Right lobe of liver (tissue), 6 donors: ENCODE measurements at regions not wholly inside any gene's neighbourhood (a gene's known extent, or its start where the extent isn't known, plus 50 kb on each side); places are given as distances from the start of the nearest gene placed in this dataset.

ENCODE experiments used
- ATAC-seq, 4 donors: fragments of 200-7000 bp; cut with Tn5 transposase; one replicate each; pipeline ENCODE4 v1.9.1; 2020; ENCODE audit warnings: mild to moderate bottlenecking in 4 of 4, moderate library complexity in 4 of 4
- DNase-seq, 3 donors: peaks; one replicate each; pipeline ENCODE4 v3.0.0-alpha.2; 2020
- H3K27ac ChIP-seq, 3 donors: fragments of 200-600 bp; one replicate each; pipeline ENCODE4 v1.8.0; 2022
- H3K27me3 ChIP-seq, 2 donors: fragments of 200-600 bp; one replicate each; pipeline ENCODE4 v1.8.0; 2022
- H3K36me3 ChIP-seq, 4 donors: fragments of 200-600 bp; sonication (generic) in 1 of 4; one replicate each; pipeline versions ENCODE4 v1.5.1 to v1.8.0; 2017 to 2022; ENCODE audit warnings: control low read depth in 1 of 4
- H3K4me1 ChIP-seq, 4 donors: fragments of 200-600 bp; sonication (generic) in 1 of 4; one replicate each; pipeline versions ENCODE4 v1.5.1 to v1.8.0; 2017 to 2022; ENCODE audit warnings: control low read depth in 1 of 4
- H3K4me3 ChIP-seq, 3 donors: fragments of 200-600 bp; one replicate each; pipeline ENCODE4 v1.8.0; 2022
- H3K9me3 ChIP-seq, 4 donors: fragments of 200-600 bp; sonication (generic) in 1 of 4; one replicate each; pipeline versions ENCODE4 v1.5.1 to v1.8.0; 2017 to 2022; ENCODE audit warnings: control low read depth in 1 of 4
- POLR2A ChIP-seq: fragments of 450-650 bp; IDR thresholded peaks from one replicate; pipeline ENCODE4 v1.6.1; 2017; ENCODE audit warnings: antibody characterized with exemption, mild to moderate bottlenecking
- WGBS: methylation state at CpG from one replicate; pipeline ENCODE4 v1.1.6; 2018; ENCODE audit warnings: low coverage, low lambda C conversion rate; ENCODE audit not compliant: insufficient coverage; ENCODE audit errors: missing lambda C conversion rate; 5-methylcytosine and 5-hydroxymethylcytosine counted together
- intact Hi-C, 2 donors: fragments of 100-400 bp; cut with DNase I; formaldehyde crosslinking; loops; one replicate each; pipeline versions ENCODE4 v1.11.2 to v1.14.1; 2022
- TF ChIP-seq, protein P1 (sequence below), 4 donors: fragments of 200-600 bp in 3 of 4; fragments of 450-650 bp in 1 of 4; IDR thresholded peaks; one replicate each; pipeline versions ENCODE4 v1.5.1 to v1.8.0; 2016 to 2022; ENCODE audit warnings: antibody characterized with exemption in 4 of 4, mild to moderate bottlenecking in 2 of 4
- donor health status: DM: no; HTN: yes; CAD: no.
- donor health status: DM: no; HTN: no; CAD: no.
- donor health status: DM: no; HTN: no; CAD: no.
- donor health status: DM: no; HTN: yes; CAD: no.
- donor health status: DM: no; HTN: yes; CAD: no.

DNA sequence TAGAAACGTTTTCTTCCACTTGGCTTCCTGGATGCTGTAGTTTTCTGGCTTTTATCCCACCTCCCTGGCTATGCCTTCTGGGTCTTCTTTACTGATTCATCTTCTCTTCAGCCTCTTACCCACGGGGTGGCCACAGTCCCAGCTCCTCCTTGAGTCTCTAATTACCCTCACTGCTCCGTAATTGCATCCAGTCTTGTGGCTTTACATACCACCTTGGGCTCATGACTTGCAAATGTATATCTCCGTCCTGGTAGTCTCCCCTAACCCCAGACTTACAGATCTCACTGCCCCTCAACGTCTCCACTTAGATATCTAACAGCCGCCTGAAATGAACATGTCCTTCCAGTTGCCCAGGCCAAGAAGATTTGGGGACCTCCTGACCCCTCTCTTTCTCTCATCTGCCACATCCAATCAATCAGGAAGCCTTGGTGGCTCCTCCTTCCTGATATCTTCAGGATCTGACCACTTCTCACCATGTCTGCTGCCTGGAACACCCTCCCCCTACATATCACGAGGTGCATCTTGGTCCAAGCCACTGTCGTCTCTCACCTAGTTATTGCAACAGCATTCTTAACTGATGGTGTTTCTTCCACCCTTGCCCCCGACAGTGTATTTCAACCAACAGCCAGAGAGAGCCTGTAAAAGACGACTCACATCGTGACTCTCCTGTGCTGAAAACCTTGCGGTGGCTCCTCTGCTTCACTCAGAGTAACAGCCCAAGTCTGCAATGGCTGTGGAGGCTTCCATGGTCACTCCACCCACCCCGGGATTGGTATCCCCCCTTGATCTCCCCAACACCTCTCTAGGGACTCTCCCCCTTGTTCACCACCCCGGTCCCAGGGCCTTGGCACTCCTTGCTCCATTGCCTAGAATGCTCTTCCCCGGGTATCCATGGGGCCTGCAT lies 219.0 kb upstream of the POU3F1 start:
- Histone ChIP-seq H3K4me1 (no peaks in the 10 kb centered on the region), H3K27ac (no peak overlapping the region), H3K9me3 (no peaks in the 10 kb centered on the region), H3K4me3 (no peak overlapping the region), H3K27me3 (no peaks in the 10 kb centered on the region), H3K36me3 (no peaks in the 10 kb centered on the region)
- TF ChIP-seq, protein P1, sequence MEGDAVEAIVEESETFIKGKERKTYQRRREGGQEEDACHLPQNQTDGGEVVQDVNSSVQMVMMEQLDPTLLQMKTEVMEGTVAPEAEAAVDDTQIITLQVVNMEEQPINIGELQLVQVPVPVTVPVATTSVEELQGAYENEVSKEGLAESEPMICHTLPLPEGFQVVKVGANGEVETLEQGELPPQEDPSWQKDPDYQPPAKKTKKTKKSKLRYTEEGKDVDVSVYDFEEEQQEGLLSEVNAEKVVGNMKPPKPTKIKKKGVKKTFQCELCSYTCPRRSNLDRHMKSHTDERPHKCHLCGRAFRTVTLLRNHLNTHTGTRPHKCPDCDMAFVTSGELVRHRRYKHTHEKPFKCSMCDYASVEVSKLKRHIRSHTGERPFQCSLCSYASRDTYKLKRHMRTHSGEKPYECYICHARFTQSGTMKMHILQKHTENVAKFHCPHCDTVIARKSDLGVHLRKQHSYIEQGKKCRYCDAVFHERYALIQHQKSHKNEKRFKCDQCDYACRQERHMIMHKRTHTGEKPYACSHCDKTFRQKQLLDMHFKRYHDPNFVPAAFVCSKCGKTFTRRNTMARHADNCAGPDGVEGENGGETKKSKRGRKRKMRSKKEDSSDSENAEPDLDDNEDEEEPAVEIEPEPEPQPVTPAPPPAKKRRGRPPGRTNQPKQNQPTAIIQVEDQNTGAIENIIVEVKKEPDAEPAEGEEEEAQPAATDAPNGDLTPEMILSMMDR (IDR thresholded peaks at IDR 0.05): no peak
- no peak for TF ChIP-seq POLR2A
- DNase-seq (no peak), ATAC-seq (no peak)
- intact Hi-C loops: no loop called here
- 66% methylated on average over 11 of the region's 15 CpGs for WGBS

DNA sequence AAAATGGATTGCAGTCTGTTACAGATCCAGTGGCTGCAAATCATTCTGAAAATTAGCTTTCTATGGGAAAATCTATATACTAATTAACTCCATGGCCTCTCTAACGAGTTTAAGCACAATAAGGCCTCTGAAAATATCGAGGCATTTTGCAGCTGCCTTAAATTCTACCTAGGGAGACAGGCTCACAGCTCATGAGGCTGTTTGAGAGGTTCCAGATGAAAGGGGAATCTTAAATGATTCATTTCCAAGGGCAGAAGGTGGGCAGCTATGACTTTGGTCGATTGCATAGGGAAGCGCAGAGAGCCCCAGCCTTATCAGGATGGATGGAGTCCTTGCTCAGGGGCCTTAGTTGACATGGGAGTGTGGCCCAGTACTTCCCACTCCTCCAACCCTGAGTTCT lies 216.8 kb upstream of the POU3F1 start:
- Histone ChIP-seq H3K4me3 (no peak overlapping the region), H3K4me1 (no peaks in the 10 kb centered on the region), H3K36me3 (no peaks in the 10 kb centered on the region), H3K9me3 (no peaks in the 10 kb centered on the region), H3K27me3 (no peaks in the 10 kb centered on the region), H3K27ac (no peak overlapping the region)
- intact Hi-C loops: no loop called here
- no peak for ATAC-seq
- no peak for DNase-seq
- WGBS: 44% methylated on average over 3 of the region's 4 CpGs
- TF ChIP-seq, protein P1 (IDR thresholded peaks at IDR 0.05): no peak
- no peak for TF ChIP-seq POLR2A

DNA sequence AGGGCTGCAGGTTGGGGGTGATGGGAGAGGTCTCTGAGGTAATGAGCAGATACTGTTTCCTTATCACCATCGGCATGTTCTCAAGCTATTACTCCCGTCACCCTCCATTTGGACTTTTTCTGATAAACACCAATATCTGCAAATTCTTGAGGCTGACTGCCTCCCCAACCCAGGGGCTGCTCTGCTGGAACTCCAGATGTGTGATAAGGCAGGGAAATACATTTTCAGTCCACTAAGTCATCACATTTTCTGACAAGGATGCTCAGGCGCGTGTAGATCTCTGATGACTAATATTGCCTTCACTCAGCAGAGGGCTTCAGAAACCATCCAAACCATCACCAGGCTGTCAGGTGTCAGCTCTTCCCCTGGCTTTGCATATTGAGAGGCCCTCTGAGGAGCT lies 215.0 kb upstream of the POU3F1 start:
- Histone ChIP-seq H3K36me3 (no peaks in the 10 kb centered on the region), H3K4me1 (no peaks in the 10 kb centered on the region), H3K4me3 (no peak overlapping the region), H3K27me3 (no peaks in the 10 kb centered on the region), H3K9me3 (no peaks in the 10 kb centered on the region), H3K27ac (no peak overlapping the region)
- ATAC-seq: no peak
- intact Hi-C loops: no loop called here
- WGBS: 84% methylated on average over 4 of the region's 4 CpGs
- DNase-seq: no peak
- no peak for TF ChIP-seq POLR2A
- TF ChIP-seq, protein P1 (IDR thresholded peaks at IDR 0.05): no peak

DNA sequence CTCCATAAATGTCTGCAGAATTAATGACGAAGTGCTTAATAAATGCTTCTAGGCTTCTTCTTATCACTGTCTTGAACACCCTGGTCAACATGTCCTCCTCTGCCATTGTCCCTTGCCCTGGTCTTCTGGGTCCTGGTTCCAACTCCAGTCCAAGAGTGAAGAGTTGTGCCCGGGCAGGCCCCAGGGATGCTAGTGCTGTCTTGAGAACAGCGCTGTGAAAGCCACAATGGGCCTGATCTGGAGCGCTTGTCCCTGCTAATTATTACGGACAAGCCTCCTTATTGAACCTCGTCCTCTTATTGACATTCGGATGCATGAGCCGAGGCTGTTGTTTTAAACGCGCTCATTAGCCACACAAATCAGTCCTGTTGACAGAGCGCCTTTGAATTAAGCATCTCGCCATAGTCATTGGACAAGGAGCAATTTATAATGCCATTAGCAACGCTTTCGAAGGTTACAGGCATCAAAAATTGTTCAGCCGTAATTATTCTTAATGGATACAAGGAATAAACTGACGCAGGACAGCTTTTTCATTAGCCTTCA lies 211.6 kb upstream of the POU3F1 start:
- Histone ChIP-seq H3K27ac (no peak overlapping the region), H3K27me3 (no peaks in the 10 kb centered on the region), H3K9me3 (no peaks in the 10 kb centered on the region), H3K4me3 (no peak overlapping the region), H3K36me3 (no peaks in the 10 kb centered on the region), H3K4me1 (no peaks in the 10 kb centered on the region)
- DNase-seq: no peak
- no peak for ATAC-seq
- TF ChIP-seq POLR2A: no peak
- TF ChIP-seq, protein P1 (IDR thresholded peaks at IDR 0.05): no peak
- 71% methylated on average over 16 of the region's 16 CpGs for WGBS
- intact Hi-C loops: no loop called here
